Neuronal stem cell (in vitro differentiated cells): ENCODE measurements at regions not wholly inside any gene's neighbourhood (a gene's known extent, or its start where the extent isn't known, plus 50 kb on each side); places are given as distances from the start of the nearest gene placed in this dataset.

ENCODE experiments used
- DNase-seq: peaks from one replicate; pipeline ENCODE4 v3.0.0-alpha.2; 2013; ENCODE audit warnings: low spot score
- H2AFZ ChIP-seq: one replicate; pipeline ENCODE4 v1.6.1; 2013; ENCODE audit warnings: mild to moderate bottlenecking, low read length, inconsistent platforms
- H2AK5ac ChIP-seq: 2 replicates; pipeline ENCODE4 v1.6.1; 2013; ENCODE audit warnings: low read depth, mild to moderate bottlenecking, inconsistent platforms, low read length, moderate library complexity, mixed read lengths
- H2BK120ac ChIP-seq: 2 replicates; pipeline ENCODE4 v1.6.1; 2013; ENCODE audit warnings: low read depth, mild to moderate bottlenecking, inconsistent platforms, low read length, moderate library complexity, mixed read lengths
- H2BK12ac ChIP-seq: one replicate; pipeline ENCODE4 v1.6.1; 2013; ENCODE audit warnings: low read length, inconsistent platforms
- H2BK15ac ChIP-seq: 2 replicates; pipeline ENCODE4 v1.6.1; 2013; ENCODE audit warnings: mild to moderate bottlenecking, low read length, inconsistent platforms, mixed read lengths
- H2BK5ac ChIP-seq: one replicate; pipeline ENCODE4 v1.6.1; 2013; ENCODE audit warnings: inconsistent platforms, mild to moderate bottlenecking, low read length, moderate library complexity
- H3K14ac ChIP-seq: one replicate; pipeline ENCODE4 v1.6.1; 2013; ENCODE audit warnings: low read length, inconsistent platforms
- H3K18ac ChIP-seq: 2 replicates; pipeline ENCODE4 v1.6.1; 2013; ENCODE audit warnings: low read length, inconsistent platforms
- H3K23ac ChIP-seq: 2 replicates; pipeline ENCODE4 v1.6.1; 2013; ENCODE audit warnings: low read depth, mild to moderate bottlenecking, mixed read lengths, low read length, inconsistent platforms; ENCODE audit not compliant: poor library complexity
- H3K27ac ChIP-seq: replicated peaks from 3 replicates; pipeline ENCODE4 v1.5.1; 2013; ENCODE audit warnings: low read length, inconsistent platforms
- H3K27me3 ChIP-seq, 3 experiments: 2 replicates each; pipeline ENCODE4 v1.6.1; 2013; ENCODE audit warnings: low read length in 3 of 3, mild to moderate bottlenecking in 2 of 3, inconsistent platforms in 1 of 3, low read depth in 1 of 3, mixed read lengths in 1 of 3, moderate library complexity in 1 of 3; ENCODE audit not compliant: control insufficient read depth in 3 of 3, insufficient read depth in 3 of 3
- H3K36me3 ChIP-seq, 2 donors: replicated peaks in 1 of 2; 2 replicates each; pipeline ENCODE4 v1.6.1; 2013; ENCODE audit warnings: low read length in 2 of 2; ENCODE audit not compliant: control insufficient read depth in 2 of 2, insufficient read depth in 2 of 2
- H3K4ac ChIP-seq: 2 replicates; pipeline ENCODE4 v1.6.1; 2013; ENCODE audit warnings: inconsistent platforms, mild to moderate bottlenecking, low read length, moderate library complexity
- H3K4me1 ChIP-seq, 2 donors: 1 replicate in 1 of 2; 2 replicates in 1 of 2; pipeline ENCODE4 v1.6.1; 2013; ENCODE audit warnings: low read length in 2 of 2, low read depth in 1 of 2; ENCODE audit not compliant: control insufficient read depth in 2 of 2, insufficient read depth in 1 of 2
- H3K4me2 ChIP-seq: one replicate; pipeline ENCODE4 v1.6.1; 2013; ENCODE audit warnings: mild to moderate bottlenecking, low read length, inconsistent platforms; ENCODE audit not compliant: insufficient read depth, poor library complexity, severe bottlenecking
- H3K4me3 ChIP-seq, 2 donors: 2 replicates each; pipeline ENCODE4 v1.5.1; 2013; ENCODE audit warnings: low read length in 2 of 2, mild to moderate bottlenecking in 2 of 2, inconsistent platforms in 1 of 2, moderate library complexity in 1 of 2
- H3K79me1 ChIP-seq: one replicate; pipeline ENCODE4 v1.6.1; 2013; ENCODE audit warnings: low read depth, mild to moderate bottlenecking, inconsistent platforms, low read length, moderate library complexity
- H3K9ac ChIP-seq: one replicate; pipeline ENCODE4 v1.6.1; 2013; ENCODE audit warnings: mild to moderate bottlenecking, low read depth, low read length, inconsistent platforms; ENCODE audit not compliant: poor library complexity
- H3K9me3 ChIP-seq, 2 donors: replicated peaks in 1 of 2; 2 replicates each; pipeline versions ENCODE3 to v1.6.1; 2013; ENCODE audit warnings: low read length in 2 of 2, mild to moderate bottlenecking in 2 of 2, inconsistent platforms in 1 of 2, low read depth in 1 of 2, mixed read lengths in 1 of 2, moderate library complexity in 1 of 2; ENCODE audit not compliant: control insufficient read depth in 2 of 2, insufficient read depth in 1 of 2
- H4K8ac ChIP-seq: one replicate; pipeline ENCODE4 v1.6.1; 2013; ENCODE audit warnings: low read depth, mild to moderate bottlenecking, inconsistent platforms, low read length, moderate library complexity
- H4K91ac ChIP-seq: one replicate; pipeline ENCODE4 v1.6.1; 2013; ENCODE audit warnings: low read length, low read depth, mild to moderate bottlenecking, inconsistent platforms; ENCODE audit not compliant: poor library complexity
- WGBS, 2 donors: extraction: QIAGEN DNeasy Blood & Tissue Kit; methylation state at CpG; one replicate each; pipeline ENCODE4 v1.1.7; 2013; ENCODE audit warnings: missing lambda C conversion rate in 2 of 2, mixed read lengths in 1 of 2; ENCODE audit not compliant: insufficient read length in 2 of 2, insufficient replicate concordance in 1 of 2; ENCODE audit errors: extremely low coverage in 2 of 2; 5-methylcytosine and 5-hydroxymethylcytosine counted together

GRCh38 chr3:40997711-40998519, 201.4 kb upstream of the CTNNB1 start:
- Histone ChIP-seq H2BK120ac (no peak overlapping the region), H2BK5ac (no peak overlapping the region), H3K27ac (no peak overlapping the region), H4K8ac (no peak overlapping the region), H3K18ac (peak overlapping the region; percentile 55), H2BK15ac (no peak overlapping the region), H3K4ac (no peak overlapping the region), H3K23ac (no peak overlapping the region), H2BK12ac (no peak overlapping the region), H3K9ac (no peak overlapping the region), H2AFZ (no peak overlapping the region), H4K91ac (no peak overlapping the region), H3K36me3 (no peaks in the 10 kb centered on the region), H3K79me1 (no peaks in the 10 kb centered on the region), H3K4me3 (no peak overlapping the region), H3K14ac (no peak overlapping the region), H3K27me3 (peaks cover 0 to 2% (median 0%) of the 10 kb centered on the region in 3 experiments), H3K4me1 (peaks cover 3 to 12% of the 10 kb centered on the region in 2 donors), H3K4me2 (no peak overlapping the region), H3K9me3 (no peaks in the 10 kb centered on the region), H2AK5ac (no peak overlapping the region)
- DNase-seq: no peak
- WGBS, 2 donors: no CpG with 5 or more reads among the region's 15 CpGs

DNA sequence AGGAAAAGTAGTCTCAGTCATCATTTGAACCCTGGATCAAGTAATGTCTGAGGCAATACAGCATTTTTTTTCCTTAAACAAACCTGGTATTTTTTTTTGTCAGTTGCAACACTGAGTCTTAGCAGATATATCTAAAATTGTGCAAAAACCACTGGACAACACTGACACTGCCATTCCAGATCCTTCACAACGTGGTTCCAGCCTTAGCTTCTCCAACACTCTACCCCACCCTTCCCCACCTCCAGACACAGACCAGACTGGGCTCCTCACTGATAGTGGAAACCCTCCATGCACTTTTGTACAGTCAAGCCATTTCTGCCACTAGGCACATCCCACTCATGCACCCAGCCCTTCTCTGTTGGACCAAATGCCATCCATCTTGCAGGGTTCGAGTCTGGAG, 199.6 kb upstream of the CTNNB1 start:
- H2AK5ac ChIP-seq: no peak overlapping the region
- peak overlapping the region; percentile 28 for H3K14ac ChIP-seq
- peaks cover 0 to 2% (median 0%) of the 10 kb centered on the region in 3 experiments for H3K27me3 ChIP-seq
- H3K4me2 ChIP-seq: no peak overlapping the region
- H3K27ac ChIP-seq: no peak overlapping the region
- H3K9ac ChIP-seq: no peak overlapping the region
- no peak overlapping the region for H2BK12ac ChIP-seq
- DNase-seq: no peak
- no peaks in the 10 kb centered on the region for H3K9me3 ChIP-seq
- no peak overlapping the region for H2AFZ ChIP-seq
- no peak overlapping the region for H2BK120ac ChIP-seq
- H3K23ac ChIP-seq: no peak overlapping the region
- peaks cover 3 to 12% of the 10 kb centered on the region in 2 donors for H3K4me1 ChIP-seq
- no peak overlapping the region for H3K4ac ChIP-seq
- no peaks in the 10 kb centered on the region for H3K79me1 ChIP-seq
- H2BK5ac ChIP-seq: no peak overlapping the region
- no peak overlapping the region for H2BK15ac ChIP-seq
- H3K4me3 ChIP-seq: no peak overlapping the region
- no peak overlapping the region for H4K8ac ChIP-seq
- no peaks in the 10 kb centered on the region for H3K36me3 ChIP-seq
- H4K91ac ChIP-seq: no peak overlapping the region
- no CpG with 5 or more reads among the region's 2 CpGs for WGBS, 2 donors
- H3K18ac ChIP-seq: no peak overlapping the region

- H2BK120ac ChIP-seq: no peak overlapping the region
- no peak overlapping the region for H3K14ac ChIP-seq
- no peak overlapping the region for H2BK12ac ChIP-seq
Observed at GRCh38 chr3:41000471-41000870, 198.8 kb upstream of the CTNNB1 start.

DNA sequence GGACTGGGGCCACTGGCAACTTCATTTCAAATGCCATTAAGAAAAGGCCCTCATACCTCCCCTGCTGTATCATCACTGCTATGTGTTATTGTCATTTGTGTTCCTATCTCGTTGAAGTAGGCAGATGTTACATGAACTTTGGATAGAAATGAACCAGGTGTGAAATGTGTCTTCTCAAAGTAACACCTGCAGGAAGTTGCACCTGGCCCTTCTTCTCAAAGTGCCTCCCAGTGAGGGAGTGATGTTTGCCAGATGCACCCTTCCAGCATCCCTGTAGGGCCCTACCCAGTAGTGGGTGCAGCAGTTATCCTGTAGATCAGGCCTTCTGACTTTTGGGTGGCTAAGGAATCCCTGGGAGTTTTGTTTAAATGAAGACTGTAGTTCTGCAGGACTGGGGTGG, 197.7 kb upstream of the CTNNB1 start:
- Histone ChIP-seq H3K9me3 (no peaks in the 10 kb centered on the region), H3K36me3 (no peaks in the 10 kb centered on the region), H2BK5ac (no peak overlapping the region), H3K4ac (no peak overlapping the region), H3K9ac (no peak overlapping the region), H2AK5ac (peak overlapping the region; percentile 47), H2BK12ac (no peak overlapping the region), H3K18ac (no peak overlapping the region), H4K8ac (no peak overlapping the region), H3K4me1 (peaks cover 0 to 5% of the 10 kb centered on the region in 2 donors), H2BK15ac (no peak overlapping the region), H3K23ac (no peak overlapping the region), H3K27me3 (peaks cover 0 to 2% (median 0%) of the 10 kb centered on the region in 3 experiments), H3K79me1 (no peaks in the 10 kb centered on the region), H2AFZ (no peak overlapping the region), H4K91ac (no peak overlapping the region), H3K27ac (no peak overlapping the region), H3K4me2 (no peak overlapping the region), H3K4me3 (no peak overlapping the region), H3K14ac (no peak overlapping the region), H2BK120ac (no peak overlapping the region)
- no CpG with 5 or more reads among the region's 1 CpG for WGBS, 2 donors
- no peak for DNase-seq

More at GRCh38 chr3:41000471-41000870, 198.8 kb upstream of the CTNNB1 start:
- H3K4me3 ChIP-seq: no peak overlapping the region
- H3K27ac ChIP-seq: no peak overlapping the region
- H3K36me3 ChIP-seq: no peaks in the 10 kb centered on the region
- H2AK5ac ChIP-seq: no peak overlapping the region
- H4K91ac ChIP-seq: no peak overlapping the region
- no CpG with 5 or more reads among the region's 6 CpGs for WGBS, 2 donors
- H3K27me3 ChIP-seq: peaks cover 0 to 2% (median 0%) of the 10 kb centered on the region in 3 experiments
- DNase-seq: no peak
- no peak overlapping the region for H4K8ac ChIP-seq
- H3K23ac ChIP-seq: no peak overlapping the region
- no peaks in the 10 kb centered on the region for H3K9me3 ChIP-seq
- no peak overlapping the region for H2BK15ac ChIP-seq
- no peak overlapping the region for H3K4me2 ChIP-seq
- H3K9ac ChIP-seq: no peak overlapping the region
- H3K4ac ChIP-seq: no peak overlapping the region
- no peak overlapping the region for H2AFZ ChIP-seq
- H3K4me1 ChIP-seq: peaks cover 3 to 12% of the 10 kb centered on the region in 2 donors
- no peak overlapping the region for H2BK5ac ChIP-seq
- no peaks in the 10 kb centered on the region for H3K79me1 ChIP-seq
- no peak overlapping the region for H3K18ac ChIP-seq
